ENCODE measurements at regions not wholly inside any gene's neighbourhood (a gene's known extent, or its start where the extent isn't known, plus 50 kb on each side); places are given as distances from the start of the nearest gene placed in this dataset.

DNA sequence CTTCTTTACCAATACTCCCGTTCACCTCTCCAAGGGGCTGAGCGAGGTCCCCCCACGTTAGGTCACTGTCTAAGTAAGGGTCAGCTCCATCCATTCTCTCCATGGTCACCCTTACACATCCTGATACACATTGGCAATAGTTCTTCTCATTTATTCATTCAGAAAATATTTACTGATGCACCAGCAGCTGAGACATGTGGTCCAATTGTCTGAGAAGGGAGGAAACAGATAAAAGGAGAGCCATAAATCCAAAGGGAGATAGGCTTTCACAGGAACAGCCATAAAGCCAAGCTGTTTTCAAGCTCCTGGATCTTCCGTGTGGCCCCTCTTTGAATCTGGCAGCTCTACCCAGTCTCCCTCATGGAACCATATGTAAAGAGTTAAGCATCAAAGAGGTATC lies 121.2 kb downstream of the TXNL1 start:
- no CpG with 5 or more reads among the region's 4 CpGs for WGBS, 2 experiments (ENCODE audit: extremely low coverage in 2 of 2, insufficient read length in 1 of 2)
- Histone ChIP-seq H3K14ac (replicated peaks; ENCODE audit: low read depth, low read length) (no peak overlapping the region), H3K56ac (ENCODE audit: extremely low read depth, insufficient read depth, low read length) (no peak overlapping the region), H3K27ac (ENCODE audit: insufficient read depth, low read length) (no peak overlapping the region), H3K4ac (ENCODE audit: low read depth, low read length) (no peak overlapping the region), H4K8ac (ENCODE audit: low read depth in 2 of 2, low read length in 2 of 2) (no peak overlapping the region), H2BK15ac (ENCODE audit: low read depth, low read length) (no peak overlapping the region), H4K5ac (ENCODE audit: low read depth, low read length) (no peak overlapping the region), H3K4me3 (ENCODE audit: insufficient read depth, low read depth, low read length) (no peak overlapping the region), H3K4me2 (ENCODE audit: low read depth, low read length) (peak overlapping the region; percentile 17; the same call in 1 of the 2 replicates), H4K20me1 (ENCODE audit: insufficient read depth, low read length) (no peaks in the 10 kb centered on the region), H3K9me1 (ENCODE audit: insufficient read depth, low read length) (peaks cover 3% of the 10 kb centered on the region; the same call in 1 of the 2 replicates), H3K79me1 (ENCODE audit: low read depth in 1 of 2, low read length in 2 of 2) (no peaks in the 10 kb centered on the region), H3K9ac (ENCODE audit: low read depth, low read length) (no peak overlapping the region), H2BK5ac (ENCODE audit: low read depth, low read length, poor library complexity, severe bottlenecking) (no peak overlapping the region), H2BK120ac (ENCODE audit: low read depth, low read length) (no peak overlapping the region), H3K9me3 (ENCODE audit: control insufficient read depth, insufficient read depth, low read length) (no peaks in the 10 kb centered on the region), H3K36me3 (ENCODE audit: control insufficient read depth, insufficient read depth, low read length) (no peaks in the 10 kb centered on the region), H4K91ac (ENCODE audit: insufficient read depth, low read depth, low read length) (no peak overlapping the region), H2BK20ac (ENCODE audit: low read depth, low read length) (no peak overlapping the region), H2AK9ac (replicated peaks; ENCODE audit: low read depth, low read length, poor library complexity) (no peak overlapping the region), H3K4me1 (ENCODE audit: control insufficient read depth, insufficient read depth, low read length) (peaks cover 4% of the 10 kb centered on the region; the same call in 1 of the 2 replicates), H3K18ac (ENCODE audit: low read depth, low read length) (no peak overlapping the region), H2AFZ (replicated peaks; ENCODE audit: low read length, poor library complexity) (no peak overlapping the region), H3K27me3 (ENCODE audit: control insufficient read depth, insufficient read depth, low read length) (peaks cover 3% of the 10 kb centered on the region; the same call in 1 of the 2 replicates), H3K23ac (ENCODE audit: low read depth, low read length) (no peak overlapping the region), H2AK5ac (ENCODE audit: low read depth, low read length) (no peak overlapping the region)
- in situ Hi-C loops (cut with MboI; ENCODE audit: low sequenced_read_pairs): no loop called here
- TF ChIP-seq USF2 (IDR thresholded peaks at IDR 0.05; ENCODE audit: low read depth, low read length): no peak
- TF ChIP-seq CEBPB (IDR thresholded peaks at IDR 0.05; ENCODE audit: low read depth, low read length): no peak
- no peak for TF ChIP-seq BHLHE40 (IDR thresholded peaks at IDR 0.05; ENCODE audit: low read depth, low read length)
- TF ChIP-seq MXI1 (IDR thresholded peaks at IDR 0.05; ENCODE audit: borderline replicate concordance, low read depth, low read length): no peak
- TF ChIP-seq, protein P1, sequence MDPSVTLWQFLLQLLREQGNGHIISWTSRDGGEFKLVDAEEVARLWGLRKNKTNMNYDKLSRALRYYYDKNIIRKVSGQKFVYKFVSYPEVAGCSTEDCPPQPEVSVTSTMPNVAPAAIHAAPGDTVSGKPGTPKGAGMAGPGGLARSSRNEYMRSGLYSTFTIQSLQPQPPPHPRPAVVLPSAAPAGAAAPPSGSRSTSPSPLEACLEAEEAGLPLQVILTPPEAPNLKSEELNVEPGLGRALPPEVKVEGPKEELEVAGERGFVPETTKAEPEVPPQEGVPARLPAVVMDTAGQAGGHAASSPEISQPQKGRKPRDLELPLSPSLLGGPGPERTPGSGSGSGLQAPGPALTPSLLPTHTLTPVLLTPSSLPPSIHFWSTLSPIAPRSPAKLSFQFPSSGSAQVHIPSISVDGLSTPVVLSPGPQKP (IDR thresholded peaks at IDR 0.05; ENCODE audit: borderline replicate concordance, low read depth, low read length): no peak
- TF ChIP-seq MAFK (IDR thresholded peaks at IDR 0.05; ENCODE audit: low read depth, low read length): no peak
- no peak for TF ChIP-seq CHD1 (IDR thresholded peaks at IDR 0.05; ENCODE audit: low read depth, low read length)
- no peak for TF ChIP-seq RAD21 (IDR thresholded peaks at IDR 0.05; ENCODE audit: low read length)
- no peak for TF ChIP-seq CTCF (conservative IDR thresholded peaks at IDR 0.05; ENCODE audit: low read depth, low read length)
- no peak for TF ChIP-seq MAZ (IDR thresholded peaks at IDR 0.05; ENCODE audit: borderline replicate concordance, low read depth, low read length)
- no peak for TF ChIP-seq POLR2A (IDR thresholded peaks at IDR 0.05; ENCODE audit: low read depth, low read length)
- TF ChIP-seq RCOR1 (IDR thresholded peaks at IDR 0.05; ENCODE audit: insufficient replicate concordance, low read length): no peak
- TF ChIP-seq RFX5 (IDR thresholded peaks at IDR 0.05; ENCODE audit: low read depth, low read length): no peak
- no peak for TF ChIP-seq NFE2L2 (IDR thresholded peaks at IDR 0.05; ENCODE audit: low read depth, low read length)
- no peak for TF ChIP-seq FOS (IDR thresholded peaks at IDR 0.05; ENCODE audit: low read depth, low read length)
- no peak for TF ChIP-seq SMC3 (IDR thresholded peaks at IDR 0.05; ENCODE audit: low read depth, low read length)
- dilution Hi-C loops (cut with HindIII; ENCODE audit: low sequenced_read_pairs, unreplicated experiment): no loop called here
- DNase-seq (no peak), ATAC-seq (ENCODE audit: low read depth) (no peak)
- intact Hi-C loops (cut with micrococcal nuclease): no loop called here
- POLR2A ChIA-PET (ENCODE audit: unreplicated experiment): no interaction called here
- BruUV-seq (replicated peaks): no TSS peak
- CTCF ChIA-PET: no interaction called here

Data from IMR-90 (cell line).